Urothelium cell line (cell line): ENCODE measurements at regions not wholly inside any gene's neighbourhood (a gene's known extent, or its start where the extent isn't known, plus 50 kb on each side); places are given as distances from the start of the nearest gene placed in this dataset.
"Not testable (repeated sequence)": the region's sequence is repeated elsewhere in the genome, so short reads cannot be mapped to it uniquely, and the experiment has no call there.

Source experiments
- DNase-seq: peaks from one replicate; pipeline ENCODE4 v3.0.0; 2011; ENCODE audit warnings: low spot score, mixed read lengths
- FAIRE-seq: peaks from 2 replicates; lab custom pipeline; 2011; peaks lifted over from hg19 to GRCh38; lab: Jason Lieb, UNC

GRCh38 chr2:163982938-163983337 is 247.1 kb upstream of the FIGN start:
- FAIRE-seq, result no peak
- no peak for DNase-seq

GRCh38 chr2:163974766-163975165 is 239.0 kb upstream of the FIGN start:
- FAIRE-seq (no peak), DNase-seq (no peak)

GRCh38 chr2:163970058-163970813 is 234.4 kb upstream of the FIGN start:
- FAIRE-seq (no peak), DNase-seq (no peak)

GRCh38 chr2:163964278-163964677 is 228.5 kb upstream of the FIGN start:
- FAIRE-seq, DNase-seq: not testable (repeated sequence)

GRCh38 chr2:163953390-163953907 is 217.6 kb upstream of the FIGN start:
- DNase-seq (no peak), FAIRE-seq (no peak)

- DNase-seq (no peak), FAIRE-seq (no peak)
Observed at GRCh38 chr2:163951312-163951711, 215.5 kb upstream of the FIGN start.

- DNase-seq (no peak), FAIRE-seq (no peak)
Observed at GRCh38 chr2:163949693-163950092, 213.9 kb upstream of the FIGN start.

- FAIRE-seq (no peak), DNase-seq (no peak)
Observed at GRCh38 chr2:163944347-163944737, 208.5 kb upstream of the FIGN start.

GRCh38 chr2:163943403-163944346 is 207.9 kb upstream of the FIGN start:
- FAIRE-seq, result no peak
- DNase-seq, result peak; percentile 12

- FAIRE-seq, result no peak
Observed at GRCh38 chr2:163934131-163934530, 198.3 kb upstream of the FIGN start.

GRCh38 chr2:163919717-163920116 is 183.9 kb upstream of the FIGN start:
- FAIRE-seq, result no peak
- no peak for DNase-seq

More at GRCh38 chr2:163934131-163934530, 198.3 kb upstream of the FIGN start:
- DNase-seq, result no peak

GRCh38 chr2:163914486-163914885 is 178.7 kb upstream of the FIGN start:
- FAIRE-seq, DNase-seq: not testable (repeated sequence)

GRCh38 chr2:163913532-163913944 is 177.7 kb upstream of the FIGN start:
- not testable (repeated sequence) for DNase-seq, FAIRE-seq

- no peak for FAIRE-seq
- no peak for DNase-seq
Observed at GRCh38 chr2:163909411-163910080, 173.7 kb upstream of the FIGN start.

GRCh38 chr2:163906410-163906809 is 170.6 kb upstream of the FIGN start:
- FAIRE-seq, result no peak
- no peak for DNase-seq

GRCh38 chr2:163897799-163898198 is 162.0 kb upstream of the FIGN start:
- no peak for FAIRE-seq
- DNase-seq, result no peak

GRCh38 chr2:163893444-163893843 is 157.6 kb upstream of the FIGN start:
- not testable (repeated sequence) for DNase-seq, FAIRE-seq

- FAIRE-seq (no peak), DNase-seq (no peak)
Observed at GRCh38 chr2:163888591-163888990, 152.8 kb upstream of the FIGN start.

GRCh38 chr2:163887182-163887581 is 151.4 kb upstream of the FIGN start:
- DNase-seq, result no peak
- FAIRE-seq, result no peak

- FAIRE-seq, result no peak
- DNase-seq, result peak; percentile 12
Observed at GRCh38 chr2:163884416-163884815, 148.6 kb upstream of the FIGN start.

- FAIRE-seq (no peak), DNase-seq (no peak)
Observed at GRCh38 chr2:163878718-163879117, 142.9 kb upstream of the FIGN start.
